Neural crest cell (in vitro differentiated cells): ENCODE measurements at regions not wholly inside any gene's neighbourhood (a gene's known extent, or its start where the extent isn't known, plus 50 kb on each side); places are given as distances from the start of the nearest gene placed in this dataset.

Experiments
- DNase-seq: peaks from one replicate; pipeline ENCODE4 v3.0.0; 2021; ENCODE audit warnings: low read depth, mixed read lengths, low spot score
- H3K27ac Mint-ChIP-seq: one replicate; pipeline ENCODE4 v1.8.0; 2021; ENCODE audit warnings: mild to moderate bottlenecking, mixed read lengths; ENCODE audit not compliant: unreplicated experiment
- H3K27me3 Mint-ChIP-seq: 2 replicates; pipeline ENCODE4 v1.8.0; 2021; ENCODE audit warnings: low read depth, mild to moderate bottlenecking, mixed read lengths
- H3K36me3 Mint-ChIP-seq: 2 replicates; pipeline ENCODE4 v1.8.0; 2021; ENCODE audit warnings: low read depth, mild to moderate bottlenecking, mixed read lengths
- H3K4me1 Mint-ChIP-seq: 2 replicates; pipeline ENCODE4 v1.8.0; 2021; ENCODE audit warnings: mixed read lengths
- H3K4me3 Mint-ChIP-seq: one replicate; pipeline ENCODE4 v1.8.0; 2021; ENCODE audit warnings: mild to moderate bottlenecking, mixed read lengths
- H3K9me3 Mint-ChIP-seq: 2 replicates; pipeline ENCODE4 v1.8.0; 2021; ENCODE audit warnings: mixed read lengths
- TF ChIP-seq, protein P1 (sequence below): fragments of 200-600 bp; sonication (generic); conservative IDR thresholded peaks from 2 replicates; pipeline ENCODE4 v1.5.0; 2021; ENCODE audit warnings: antibody characterized with exemption, mild to moderate bottlenecking

DNA sequence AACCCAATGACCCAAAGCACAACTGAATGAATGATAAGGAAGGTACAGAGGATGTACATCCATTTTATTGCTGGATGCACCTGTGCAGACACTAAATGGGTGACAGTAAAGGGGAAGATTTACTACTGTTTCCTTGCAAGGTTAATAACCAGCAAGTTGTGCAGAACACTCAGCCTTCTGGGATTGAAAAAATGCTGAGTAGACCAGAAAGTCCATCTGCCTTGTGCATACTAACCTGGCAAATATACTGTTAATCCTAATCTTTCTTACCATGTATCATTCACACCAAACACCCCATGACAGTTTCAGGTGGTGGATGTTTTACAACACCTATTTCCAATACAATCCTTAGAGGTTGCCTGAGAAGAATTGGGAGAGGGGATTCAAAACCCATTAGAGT lies 814.1 kb upstream of the NRXN1 start:
- Mint-ChIP-seq H3K4me3 (no peak overlapping the region), H3K4me1 (no peaks in the 10 kb centered on the region), H3K27me3 (no peaks in the 10 kb centered on the region), H3K36me3 (no peaks in the 10 kb centered on the region), H3K27ac (no peak overlapping the region), H3K9me3 (no peaks in the 10 kb centered on the region)
- TF ChIP-seq, protein P1, sequence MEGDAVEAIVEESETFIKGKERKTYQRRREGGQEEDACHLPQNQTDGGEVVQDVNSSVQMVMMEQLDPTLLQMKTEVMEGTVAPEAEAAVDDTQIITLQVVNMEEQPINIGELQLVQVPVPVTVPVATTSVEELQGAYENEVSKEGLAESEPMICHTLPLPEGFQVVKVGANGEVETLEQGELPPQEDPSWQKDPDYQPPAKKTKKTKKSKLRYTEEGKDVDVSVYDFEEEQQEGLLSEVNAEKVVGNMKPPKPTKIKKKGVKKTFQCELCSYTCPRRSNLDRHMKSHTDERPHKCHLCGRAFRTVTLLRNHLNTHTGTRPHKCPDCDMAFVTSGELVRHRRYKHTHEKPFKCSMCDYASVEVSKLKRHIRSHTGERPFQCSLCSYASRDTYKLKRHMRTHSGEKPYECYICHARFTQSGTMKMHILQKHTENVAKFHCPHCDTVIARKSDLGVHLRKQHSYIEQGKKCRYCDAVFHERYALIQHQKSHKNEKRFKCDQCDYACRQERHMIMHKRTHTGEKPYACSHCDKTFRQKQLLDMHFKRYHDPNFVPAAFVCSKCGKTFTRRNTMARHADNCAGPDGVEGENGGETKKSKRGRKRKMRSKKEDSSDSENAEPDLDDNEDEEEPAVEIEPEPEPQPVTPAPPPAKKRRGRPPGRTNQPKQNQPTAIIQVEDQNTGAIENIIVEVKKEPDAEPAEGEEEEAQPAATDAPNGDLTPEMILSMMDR = no peak
- DNase-seq = no peak

DNA sequence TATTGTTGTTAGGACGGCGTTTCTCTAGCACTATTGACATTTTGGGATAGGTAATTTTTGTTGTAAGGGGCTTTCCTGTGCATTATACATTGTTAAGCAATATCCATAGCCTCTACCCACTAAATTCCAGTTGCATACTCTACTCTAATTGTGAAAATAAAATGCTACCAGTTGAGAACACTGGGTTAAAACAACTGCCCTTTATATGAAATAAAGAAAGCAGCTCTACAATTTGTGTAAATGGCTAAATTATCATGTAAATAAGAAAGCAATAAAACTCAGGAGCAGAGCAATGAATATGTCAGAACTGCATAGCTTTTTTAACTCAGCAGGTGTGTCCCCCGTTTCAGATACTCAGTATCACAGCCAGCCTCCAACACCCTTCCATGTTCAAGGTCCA lies 812.7 kb upstream of the NRXN1 start:
- Mint-ChIP-seq H3K36me3 (no peaks in the 10 kb centered on the region), H3K27ac (no peak overlapping the region)

DNA sequence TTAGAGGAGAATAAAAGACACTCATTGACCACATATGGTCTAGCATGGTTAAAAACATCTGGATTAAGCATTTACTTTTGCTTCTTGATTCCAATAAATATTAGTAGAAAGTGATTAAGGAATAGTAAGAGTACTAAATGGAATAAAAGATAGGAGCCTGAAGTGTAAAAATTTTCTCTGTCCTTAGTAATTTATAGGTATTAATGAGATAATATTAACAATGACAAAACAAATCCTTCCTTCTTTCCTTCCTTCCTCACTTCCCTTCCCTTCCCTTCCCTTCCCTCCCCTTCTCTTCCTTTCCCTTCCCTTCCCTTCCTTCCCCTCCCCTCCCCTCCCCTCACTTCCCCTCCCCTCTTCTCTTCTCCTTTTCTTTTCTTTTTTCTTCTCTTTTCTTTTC lies 797.5 kb upstream of the NRXN1 start:
- Mint-ChIP-seq H3K4me3 (no peak overlapping the region), H3K4me1 (no peaks in the 10 kb centered on the region), H3K27me3 (no peaks in the 10 kb centered on the region), H3K27ac (no peak overlapping the region), H3K36me3 (no peaks in the 10 kb centered on the region), H3K9me3 (no peaks in the 10 kb centered on the region)
- no peak for DNase-seq
- TF ChIP-seq, protein P1 = no peak

More for the DNA sequence above, 812.7 kb upstream of the NRXN1 start:
- TF ChIP-seq, protein P1 = no peak
- DNase-seq = no peak
- Mint-ChIP-seq H3K4me3 (no peak overlapping the region), H3K27me3 (no peaks in the 10 kb centered on the region), H3K9me3 (no peaks in the 10 kb centered on the region), H3K4me1 (no peaks in the 10 kb centered on the region)

DNA sequence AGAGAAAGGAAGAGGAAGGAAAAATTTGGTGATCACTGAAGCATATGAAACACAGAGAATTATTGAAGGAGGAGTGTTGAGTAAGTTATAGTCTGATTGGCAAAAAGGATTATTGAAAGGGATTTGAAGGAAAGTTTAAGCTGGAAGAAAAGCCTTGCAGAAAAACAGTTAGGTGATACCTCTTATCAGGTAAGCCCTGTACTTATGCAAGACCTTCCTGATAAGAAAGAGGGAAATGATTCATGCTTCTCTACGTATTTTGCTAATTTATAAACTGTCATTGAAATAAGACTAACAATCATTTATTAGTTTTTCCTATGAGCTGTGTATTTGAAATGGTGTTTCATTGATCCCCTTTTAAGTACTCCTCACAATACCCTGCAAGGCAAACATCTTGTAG lies 793.9 kb upstream of the NRXN1 start:
- Mint-ChIP-seq H3K27me3 (no peaks in the 10 kb centered on the region), H3K27ac (no peak overlapping the region), H3K4me1 (no peaks in the 10 kb centered on the region), H3K9me3 (no peaks in the 10 kb centered on the region), H3K4me3 (no peak overlapping the region), H3K36me3 (no peaks in the 10 kb centered on the region)
- TF ChIP-seq, protein P1 = no peak
- no peak for DNase-seq

DNA sequence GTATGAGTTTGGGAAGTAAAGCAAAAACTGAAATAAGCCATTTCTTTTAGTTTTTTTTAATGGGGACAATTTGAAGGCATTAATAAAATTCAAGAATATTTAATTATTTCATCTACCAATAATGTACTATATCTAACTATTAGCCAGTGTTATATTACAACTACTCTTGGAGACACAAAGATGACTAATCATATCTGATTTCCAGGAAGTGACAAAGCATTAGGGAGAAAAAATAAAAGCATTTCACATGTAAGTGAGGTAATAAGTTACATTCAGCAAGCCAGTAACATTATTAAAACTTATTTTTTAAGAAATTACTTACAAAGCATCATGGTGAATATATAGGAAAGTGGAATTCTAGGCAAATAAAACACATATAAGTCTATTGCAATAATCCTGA lies 781.3 kb upstream of the NRXN1 start:
- no peak overlapping the region for H3K4me3 Mint-ChIP-seq
- TF ChIP-seq, protein P1 = no peak
- no peaks in the 10 kb centered on the region for H3K9me3 Mint-ChIP-seq
- no peak for DNase-seq
- no peaks in the 10 kb centered on the region for H3K4me1 Mint-ChIP-seq
- no peak overlapping the region for H3K27ac Mint-ChIP-seq
- H3K36me3 Mint-ChIP-seq = no peaks in the 10 kb centered on the region
- H3K27me3 Mint-ChIP-seq = no peaks in the 10 kb centered on the region
